C1 segment of cervical spinal cord (tissue), 14 donors: ENCODE measurements at regions not wholly inside any gene's neighbourhood (a gene's known extent, or its start where the extent isn't known, plus 50 kb on each side); places are given as distances from the start of the nearest gene placed in this dataset.

Experiments
- DNase-seq, 14 donors: peaks; one replicate each; lab custom pipeline; 2025; lab: John Stamatoyannopoulos, UW

GRCh38 chr7:17646253-17646956 is 293.9 kb downstream of the SNX13 start:
- no peak for DNase-seq

- DNase-seq, result no peak
Observed at GRCh38 chr7:17651341-17651740, 289.0 kb downstream of the SNX13 start.

- peak in 2 of 14 donors; percentile 9 to 23 for DNase-seq
Observed at GRCh38 chr7:17651863-17652385, 288.4 kb downstream of the SNX13 start.

- DNase-seq, result no peak
Observed at GRCh38 chr7:17654940-17655339, 285.4 kb downstream of the SNX13 start.

GRCh38 chr7:17659126-17659525 is 281.2 kb downstream of the SNX13 start:
- DNase-seq, result no peak

- no peak for DNase-seq
Observed at GRCh38 chr7:17660116-17660515, 280.2 kb downstream of the SNX13 start.

GRCh38 chr7:17661982-17662585 is 278.2 kb downstream of the SNX13 start:
- no peak for DNase-seq

- no peak for DNase-seq
Observed at GRCh38 chr7:17663061-17663675, 277.1 kb downstream of the SNX13 start.

GRCh38 chr7:17665029-17665428 is 275.3 kb downstream of the SNX13 start:
- no peak for DNase-seq

- DNase-seq, result no peak
Observed at GRCh38 chr7:17668122-17668521, 272.2 kb downstream of the SNX13 start.

- DNase-seq, result no peak
Observed at GRCh38 chr7:17669204-17669603, 271.1 kb downstream of the SNX13 start.

- no peak for DNase-seq
Observed at GRCh38 chr7:17671956-17672355, 268.3 kb downstream of the SNX13 start.

GRCh38 chr7:17672783-17673182 is 267.5 kb downstream of the SNX13 start:
- no peak for DNase-seq

- DNase-seq, result no peak
Observed at GRCh38 chr7:17674166-17674942, 265.9 kb downstream of the SNX13 start.

GRCh38 chr7:17674943-17675608 is 265.2 kb downstream of the SNX13 start:
- no peak for DNase-seq

GRCh38 chr7:17677408-17677807 is 262.9 kb downstream of the SNX13 start:
- no peak for DNase-seq

- no peak for DNase-seq
Observed at GRCh38 chr7:17678896-17679295, 261.4 kb downstream of the SNX13 start.

GRCh38 chr7:17679458-17679857 is 260.8 kb downstream of the SNX13 start:
- DNase-seq, result peak in 1 of 14 donors; percentile 43

GRCh38 chr7:17680026-17680425 is 260.3 kb downstream of the SNX13 start:
- DNase-seq, result peak in 9 of 14 donors; percentile 13 to 54 (median 34)

- DNase-seq, result peak in 1 of 14 donors; percentile 41
Observed at GRCh38 chr7:17680943-17681351, 259.3 kb downstream of the SNX13 start.

- peak in 1 of 14 donors; percentile 21 for DNase-seq
Observed at GRCh38 chr7:17681965-17682364, 258.3 kb downstream of the SNX13 start.
